ENCODE measurements at regions not wholly inside any gene's neighbourhood (a gene's known extent, or its start where the extent isn't known, plus 50 kb on each side); places are given as distances from the start of the nearest gene placed in this dataset.

- H3K27ac Mint-ChIP-seq, result no peak overlapping the region
- no peaks in the 10 kb centered on the region for H3K9me3 Mint-ChIP-seq
- no peaks in the 10 kb centered on the region for H3K36me3 Mint-ChIP-seq
Measured at GRCh38 chr18:38067821-38068220, 502.2 kb upstream of the CELF4 start.

GRCh38 chr18:38067086-38067485 lies 501.5 kb upstream of the CELF4 start:
- no peaks in the 10 kb centered on the region for H3K36me3 Mint-ChIP-seq

More at GRCh38 chr18:38067821-38068220, 502.2 kb upstream of the CELF4 start:
- Histone ChIP-seq H3K27me3 (no peaks in the 10 kb centered on the region), H4K20me1 (ENCODE audit: low read depth) (no peaks in the 10 kb centered on the region), H3K4me3 (no peak overlapping the region), H2AFZ (replicated peaks) (no peak overlapping the region), H3K36me3 (no peaks in the 10 kb centered on the region), H3K9ac (no peak overlapping the region), H3K79me2 (ENCODE audit: low read depth) (no peaks in the 10 kb centered on the region), H3K9me3 (ENCODE audit: low read depth) (no peaks in the 10 kb centered on the region), H3K4me1 (no peaks in the 10 kb centered on the region), H3K27ac (no peak overlapping the region), H3K4me2 (no peak overlapping the region), H3F3A (ENCODE audit: low read depth) (no peaks in the 10 kb centered on the region)
- Mint-ChIP-seq H3K4me1 (peaks cover 4% of the 10 kb centered on the region), H3K27me3 (ENCODE audit: insufficient read depth, low read depth) (no peaks in the 10 kb centered on the region), H3K4me3 (no peak overlapping the region)
- no peak for TF ChIP-seq EZH2 (IDR thresholded peaks at IDR 0.05)
- no peak for TF ChIP-seq EZH2phosphoT487 (IDR thresholded peaks at IDR 0.05)
- TF ChIP-seq CTCF (IDR thresholded peaks at IDR 0.05), result no peak
- DNase-seq (ENCODE audit: low spot score), result no peak

GRCh38 chr18:38052879-38053590 lies 487.4 kb upstream of the CELF4 start:
- TF ChIP-seq EZH2 (IDR thresholded peaks at IDR 0.05) (no peak), EZH2phosphoT487 (IDR thresholded peaks at IDR 0.05) (no peak), CTCF (IDR thresholded peaks at IDR 0.05) (no peak)
- Histone ChIP-seq H3K4me2 (no peak overlapping the region), H3K27ac (no peak overlapping the region), H3F3A (ENCODE audit: low read depth) (no peaks in the 10 kb centered on the region), H3K9me3 (ENCODE audit: low read depth) (no peaks in the 10 kb centered on the region), H2AFZ (replicated peaks) (no peak overlapping the region), H3K79me2 (ENCODE audit: low read depth) (no peaks in the 10 kb centered on the region), H3K36me3 (no peaks in the 10 kb centered on the region), H3K4me3 (no peak overlapping the region), H3K9ac (no peak overlapping the region), H4K20me1 (ENCODE audit: low read depth) (no peaks in the 10 kb centered on the region), H3K27me3 (no peaks in the 10 kb centered on the region), H3K4me1 (no peaks in the 10 kb centered on the region)
- Mint-ChIP-seq H3K9me3 (no peaks in the 10 kb centered on the region), H3K36me3 (no peaks in the 10 kb centered on the region), H3K4me3 (no peak overlapping the region), H3K27ac (no peak overlapping the region), H3K27me3 (ENCODE audit: insufficient read depth, low read depth) (no peaks in the 10 kb centered on the region), H3K4me1 (no peaks in the 10 kb centered on the region)
- DNase-seq (ENCODE audit: low spot score), result no peak

More at GRCh38 chr18:38067086-38067485, 501.5 kb upstream of the CELF4 start:
- H3K9me3 ChIP-seq (ENCODE audit: low read depth), result no peaks in the 10 kb centered on the region
- H3K36me3 ChIP-seq, result no peaks in the 10 kb centered on the region
- Mint-ChIP-seq H3K9me3 (no peaks in the 10 kb centered on the region), H3K27ac (no peak overlapping the region), H3K4me1 (peaks cover 4% of the 10 kb centered on the region), H3K27me3 (ENCODE audit: insufficient read depth, low read depth) (no peaks in the 10 kb centered on the region), H3K4me3 (no peak overlapping the region)
- no peak overlapping the region for H3K4me3 ChIP-seq
- H3K27me3 ChIP-seq, result no peaks in the 10 kb centered on the region
- no peaks in the 10 kb centered on the region for H3K4me1 ChIP-seq
- DNase-seq (ENCODE audit: low spot score), result no peak
- no peak overlapping the region for H2AFZ ChIP-seq (replicated peaks)
- H3F3A ChIP-seq (ENCODE audit: low read depth), result no peaks in the 10 kb centered on the region
- H3K79me2 ChIP-seq (ENCODE audit: low read depth), result no peaks in the 10 kb centered on the region
- TF ChIP-seq EZH2phosphoT487 (IDR thresholded peaks at IDR 0.05), result no peak
- no peak for TF ChIP-seq CTCF (IDR thresholded peaks at IDR 0.05)
- no peak for TF ChIP-seq EZH2 (IDR thresholded peaks at IDR 0.05)
- H3K4me2 ChIP-seq, result no peak overlapping the region
- no peaks in the 10 kb centered on the region for H4K20me1 ChIP-seq (ENCODE audit: low read depth)
- no peak overlapping the region for H3K9ac ChIP-seq
- H3K27ac ChIP-seq, result no peak overlapping the region
